Astrocyte (in vitro differentiated cells and primary cell): ENCODE measurements at regions not wholly inside any gene's neighbourhood (a gene's known extent, or its start where the extent isn't known, plus 50 kb on each side); places are given as distances from the start of the nearest gene placed in this dataset.

ENCODE experiments used
- DNase-seq: peaks from one replicate; pipeline ENCODE4 v3.0.0-alpha.2; 2010; ENCODE audit warnings: low read depth
- FAIRE-seq: peaks from 2 replicates; lab custom pipeline; 2011; peaks lifted over from hg19 to GRCh38; lab: Jason Lieb, UNC
- H2AFZ ChIP-seq: 2 replicates; pipeline ENCODE4 v1.6.0; 2012; ENCODE audit warnings: low read depth, low read length, inconsistent platforms
- H3K27ac ChIP-seq: 2 replicates; pipeline ENCODE4 v1.5.1; 2011; ENCODE audit warnings: low read depth, low read length, inconsistent platforms
- H3K27me3 ChIP-seq: 2 replicates; pipeline ENCODE4 v1.6.0; 2011; ENCODE audit warnings: low read length, inconsistent platforms; ENCODE audit not compliant: insufficient read depth
- H3K36me3 ChIP-seq: 2 replicates; pipeline ENCODE4 v1.5.1; 2011; ENCODE audit warnings: low read length, inconsistent platforms; ENCODE audit not compliant: insufficient read depth
- H3K4me1 ChIP-seq: 2 replicates; pipeline ENCODE4 v1.5.1; 2011; ENCODE audit warnings: low read length, inconsistent platforms; ENCODE audit not compliant: insufficient read depth
- H3K4me2 ChIP-seq: 2 replicates; pipeline ENCODE4 v1.6.0; 2012; ENCODE audit warnings: low read length, inconsistent platforms
- H3K4me3 ChIP-seq: 2 replicates; pipeline ENCODE4 v1.5.1; 2011; ENCODE audit warnings: low read depth, mild to moderate bottlenecking, low read length, inconsistent platforms; ENCODE audit not compliant: insufficient read depth
- H3K79me2 ChIP-seq: 2 replicates; pipeline ENCODE4 v1.6.0; 2012; ENCODE audit warnings: mild to moderate bottlenecking, low read length, inconsistent platforms; ENCODE audit not compliant: insufficient read depth
- H3K9ac ChIP-seq: 2 replicates; pipeline ENCODE4 v1.6.0; 2012; ENCODE audit warnings: mild to moderate bottlenecking, low read length, inconsistent platforms
- H3K9me3 ChIP-seq: 2 replicates; pipeline ENCODE4 v1.5.1; 2012; ENCODE audit warnings: low read depth, mild to moderate bottlenecking, low read length, inconsistent platforms; ENCODE audit not compliant: insufficient read depth
- H4K20me1 ChIP-seq: 2 replicates; pipeline ENCODE4 v1.6.0; 2012; ENCODE audit warnings: low read length, inconsistent platforms; ENCODE audit not compliant: insufficient read depth
- H3K27ac Mint-ChIP-seq: one replicate; pipeline ENCODE4 v1.8.0; 2021; ENCODE audit warnings: mild to moderate bottlenecking, mixed read lengths; ENCODE audit not compliant: unreplicated experiment
- H3K27me3 Mint-ChIP-seq: one replicate; pipeline ENCODE4 v1.8.0; 2021; ENCODE audit warnings: low read depth, mixed read lengths; ENCODE audit not compliant: unreplicated experiment
- H3K36me3 Mint-ChIP-seq: one replicate; pipeline ENCODE4 v1.8.0; 2021; ENCODE audit warnings: low read depth, mixed read lengths; ENCODE audit not compliant: unreplicated experiment
- H3K4me1 Mint-ChIP-seq: one replicate; pipeline ENCODE4 v1.8.0; 2021; ENCODE audit warnings: low read depth, mixed read lengths; ENCODE audit not compliant: unreplicated experiment
- H3K4me3 Mint-ChIP-seq: one replicate; pipeline ENCODE4 v1.8.0; 2021; ENCODE audit warnings: mild to moderate bottlenecking, moderate library complexity, mixed read lengths; ENCODE audit not compliant: unreplicated experiment
- H3K9me3 Mint-ChIP-seq: one replicate; pipeline ENCODE4 v1.8.0; 2021; ENCODE audit warnings: mild to moderate bottlenecking, mixed read lengths; ENCODE audit not compliant: unreplicated experiment
- CTCF ChIP-seq: IDR thresholded peaks from 2 replicates; pipeline ENCODE4 v1.5.1; 2011; ENCODE audit warnings: low read depth, mild to moderate bottlenecking, inconsistent platforms, low read length, moderate library complexity; ENCODE audit not compliant: insufficient read depth
- EZH2 ChIP-seq: IDR thresholded peaks from 2 replicates; pipeline ENCODE4 v1.6.1; 2012; ENCODE audit warnings: mild to moderate bottlenecking, low read length, inconsistent platforms; ENCODE audit not compliant: insufficient read depth

DNA sequence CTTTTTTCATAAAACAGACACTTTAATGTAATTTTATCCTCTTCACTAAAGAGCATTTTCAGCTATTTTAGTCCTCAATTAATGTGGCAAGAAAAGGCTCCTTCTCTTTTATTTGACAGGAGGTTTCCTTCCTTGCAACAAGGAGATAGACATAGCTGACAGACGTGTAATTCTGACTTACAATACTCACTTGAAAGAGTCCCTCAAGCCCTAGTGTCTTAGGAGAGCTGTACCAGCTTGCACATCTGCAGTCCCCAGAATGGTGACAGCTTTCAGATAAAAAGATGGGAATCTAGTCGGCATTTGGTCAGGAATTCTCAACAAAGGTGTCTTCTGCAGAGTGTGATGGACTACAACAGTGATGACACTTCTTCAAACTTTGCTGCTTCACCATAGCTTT is 603.7 kb upstream of the PTCHD4 start:
- Mint-ChIP-seq H3K9me3 (no peaks in the 10 kb centered on the region), H3K27ac (no peak overlapping the region), H3K27me3 (no peaks in the 10 kb centered on the region), H3K4me3 (no peak overlapping the region), H3K4me1 (no peaks in the 10 kb centered on the region), H3K36me3 (no peaks in the 10 kb centered on the region)
- Histone ChIP-seq H3K36me3 (no peaks in the 10 kb centered on the region), H4K20me1 (no peaks in the 10 kb centered on the region), H3K27ac (no peak overlapping the region), H3K4me1 (no peaks in the 10 kb centered on the region), H3K4me2 (no peak overlapping the region), H3K9me3 (no peaks in the 10 kb centered on the region), H3K4me3 (no peak overlapping the region), H2AFZ (no peak overlapping the region), H3K27me3 (no peaks in the 10 kb centered on the region), H3K9ac (no peak overlapping the region), H3K79me2 (no peaks in the 10 kb centered on the region)
- FAIRE-seq, result no peak
- TF ChIP-seq EZH2 (no peak), CTCF (no peak)
- no peak for DNase-seq

- no peak overlapping the region for H3K27ac Mint-ChIP-seq
- Histone ChIP-seq H4K20me1 (no peaks in the 10 kb centered on the region), H2AFZ (no peak overlapping the region), H3K27ac (no peak overlapping the region), H3K79me2 (no peaks in the 10 kb centered on the region), H3K4me1 (no peaks in the 10 kb centered on the region), H3K9me3 (no peaks in the 10 kb centered on the region), H3K4me3 (no peak overlapping the region), H3K9ac (no peak overlapping the region), H3K4me2 (no peak overlapping the region), H3K36me3 (no peaks in the 10 kb centered on the region), H3K27me3 (no peaks in the 10 kb centered on the region)
- H3K27me3 Mint-ChIP-seq, result no peaks in the 10 kb centered on the region
- no peaks in the 10 kb centered on the region for H3K4me1 Mint-ChIP-seq
- TF ChIP-seq EZH2 (no peak), CTCF (no peak)
- H3K9me3 Mint-ChIP-seq, result no peaks in the 10 kb centered on the region
- H3K4me3 Mint-ChIP-seq, result no peak overlapping the region
- FAIRE-seq (no peak), DNase-seq (peak; percentile 2)
- H3K36me3 Mint-ChIP-seq, result no peaks in the 10 kb centered on the region
Observed at GRCh38 chr6:48714250-48714649, 603.3 kb upstream of the PTCHD4 start.

DNA sequence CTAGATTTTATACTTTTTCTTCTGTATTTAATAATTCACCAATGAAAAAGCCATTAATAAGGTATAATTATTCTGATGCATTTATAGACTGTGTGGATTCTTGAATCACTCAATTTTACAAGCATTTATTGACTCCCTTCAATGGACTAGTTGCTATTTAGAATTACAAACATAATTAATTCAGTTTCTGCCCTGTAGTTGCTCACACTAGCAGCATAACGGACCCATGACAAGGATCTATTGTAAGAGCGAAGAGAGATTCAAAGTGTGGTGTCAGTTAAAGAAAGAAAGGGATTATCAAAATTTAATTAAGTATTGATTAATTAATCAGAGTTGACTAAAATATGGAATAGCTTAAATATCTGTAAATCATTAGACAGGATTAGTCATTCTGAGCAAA is 602.6 kb upstream of the PTCHD4 start:
- Histone ChIP-seq H3K9me3 (no peaks in the 10 kb centered on the region), H3K79me2 (no peaks in the 10 kb centered on the region), H3K9ac (no peak overlapping the region), H3K4me3 (no peak overlapping the region), H2AFZ (no peak overlapping the region), H3K27me3 (no peaks in the 10 kb centered on the region), H3K4me1 (no peaks in the 10 kb centered on the region), H3K27ac (no peak overlapping the region), H4K20me1 (no peaks in the 10 kb centered on the region), H3K36me3 (no peaks in the 10 kb centered on the region), H3K4me2 (no peak overlapping the region)
- H3K9me3 Mint-ChIP-seq, result no peaks in the 10 kb centered on the region
- peak; percentile 39 for FAIRE-seq
- H3K4me3 Mint-ChIP-seq, result no peak overlapping the region
- no peak overlapping the region for H3K27ac Mint-ChIP-seq
- no peak for TF ChIP-seq CTCF
- no peak for TF ChIP-seq EZH2
- no peaks in the 10 kb centered on the region for H3K27me3 Mint-ChIP-seq
- no peak for DNase-seq
- H3K36me3 Mint-ChIP-seq, result no peaks in the 10 kb centered on the region
- no peaks in the 10 kb centered on the region for H3K4me1 Mint-ChIP-seq
